A673 (cell line): ENCODE measurements at regions not wholly inside any gene's neighbourhood (a gene's known extent, or its start where the extent isn't known, plus 50 kb on each side); places are given as distances from the start of the nearest gene placed in this dataset.

ENCODE experiments used
- CTCF ChIP-seq: fragments of 300-800, 200-600 bp; sonication (generic); conservative IDR thresholded peaks from 2 replicates; pipeline ENCODE4 v1.5.1; 2017; ENCODE audit warnings: low read depth, mild to moderate bottlenecking, antibody characterized with exemption, low read length, moderate library complexity, mixed read lengths
- EZH2 ChIP-seq: fragments of 200-600 bp; sonication (generic); IDR thresholded peaks from 2 replicates; pipeline ENCODE4 v1.6.1; 2017; ENCODE audit warnings: borderline replicate concordance, low read depth, mild to moderate bottlenecking, mixed read lengths, antibody characterized with exemption, low read length; ENCODE audit not compliant: poor library complexity, severe bottlenecking

GRCh38 chr3:127479449-127479848 is 111.1 kb downstream of the TPRA1 start:
- no peak for TF ChIP-seq CTCF
- no peak for TF ChIP-seq EZH2
